Muscle of arm (tissue), 1 donor: ENCODE measurements at regions not wholly inside any gene's neighbourhood (a gene's known extent, or its start where the extent isn't known, plus 50 kb on each side); places are given as distances from the start of the nearest gene placed in this dataset.
"Not testable (repeated sequence)": the region's sequence is repeated elsewhere in the genome, so short reads cannot be mapped to it uniquely, and the experiment has no call there.

Experiments used
- DNase-seq: peaks from one replicate; pipeline ENCODE4 v3.0.0-alpha.2; 2013

GRCh38 chr2:22110244-22110651 is 986.5 kb downstream of the TDRD15 start:
- DNase-seq = no peak

DNA sequence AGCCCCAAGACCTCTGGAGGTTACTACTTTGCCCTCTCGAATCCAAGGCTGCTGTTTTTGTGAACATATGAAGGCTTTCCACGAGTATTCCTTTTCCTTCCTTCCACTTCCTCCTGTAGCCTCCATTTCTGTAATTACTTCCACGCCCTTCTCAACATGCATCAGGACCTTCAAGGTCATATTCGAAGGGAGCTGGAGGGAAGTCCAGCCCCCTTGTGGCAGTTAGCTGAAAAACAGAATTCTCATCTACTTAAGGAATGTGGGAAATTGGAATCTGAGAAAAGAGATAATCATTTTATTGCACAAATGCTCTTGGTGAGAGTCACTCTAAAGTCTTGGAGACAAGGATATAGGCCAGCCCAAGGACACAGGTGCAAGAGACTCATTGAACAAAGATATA is 1000.2 kb downstream of the TDRD15 start:
- no peak for DNase-seq

DNA sequence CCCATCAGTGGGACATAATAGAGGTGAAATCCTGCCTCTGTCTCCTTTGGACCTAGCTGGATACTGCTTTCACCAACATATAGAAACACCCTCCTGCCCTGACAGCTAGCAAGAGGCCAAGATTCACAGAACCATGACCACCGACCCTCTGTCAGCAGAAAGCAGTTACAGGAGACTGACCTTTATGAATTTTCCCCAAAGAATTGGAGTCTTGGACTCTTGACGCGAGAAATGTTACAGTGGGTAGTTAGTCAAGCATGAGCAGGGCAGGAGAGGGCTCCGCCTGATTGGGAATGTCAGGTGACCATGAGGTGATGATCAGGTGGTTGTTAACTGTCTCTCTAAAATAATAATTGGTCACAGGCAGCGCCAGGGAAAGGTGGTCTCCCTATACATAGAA is 1002.3 kb downstream of the TDRD15 start:
- no peak for DNase-seq

DNA sequence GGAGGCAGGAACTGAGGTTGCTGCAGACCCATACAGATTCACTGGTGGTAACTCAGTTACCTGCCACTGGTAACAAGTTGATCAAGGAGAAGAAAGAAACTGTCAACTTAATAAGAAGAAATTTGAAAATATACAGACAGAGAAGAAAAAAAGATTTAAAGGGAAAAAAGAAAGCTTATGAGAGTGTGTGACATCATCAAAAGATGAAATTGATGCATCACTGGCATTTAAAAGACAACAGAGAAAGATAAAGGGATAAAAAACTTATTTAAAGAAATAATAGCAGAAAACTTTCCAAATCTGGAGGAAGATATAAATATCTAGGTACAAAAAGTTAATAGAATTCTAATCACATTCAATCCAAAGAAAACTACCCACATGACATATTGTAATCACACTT is 1003.2 kb downstream of the TDRD15 start:
- DNase-seq = no peak

DNA sequence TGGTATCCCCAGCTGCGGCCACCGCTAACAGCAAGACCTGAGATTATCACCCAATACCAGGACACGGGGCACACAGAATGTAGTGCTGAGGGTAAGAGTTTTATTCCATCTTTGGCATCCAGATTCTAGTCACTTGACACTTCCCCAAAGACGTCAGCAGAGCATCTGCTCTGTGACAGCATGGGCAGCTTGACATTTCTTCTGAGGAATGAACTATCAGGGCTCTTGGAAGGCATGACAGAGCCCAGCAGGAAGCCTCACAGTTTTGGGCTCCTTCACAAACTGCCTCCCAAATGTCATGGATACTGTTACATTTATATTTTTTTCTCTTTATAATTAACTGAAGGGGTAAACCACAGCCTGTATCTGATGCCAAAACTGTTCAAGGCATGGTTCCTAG is 1010.7 kb downstream of the TDRD15 start:
- no peak for DNase-seq

DNA sequence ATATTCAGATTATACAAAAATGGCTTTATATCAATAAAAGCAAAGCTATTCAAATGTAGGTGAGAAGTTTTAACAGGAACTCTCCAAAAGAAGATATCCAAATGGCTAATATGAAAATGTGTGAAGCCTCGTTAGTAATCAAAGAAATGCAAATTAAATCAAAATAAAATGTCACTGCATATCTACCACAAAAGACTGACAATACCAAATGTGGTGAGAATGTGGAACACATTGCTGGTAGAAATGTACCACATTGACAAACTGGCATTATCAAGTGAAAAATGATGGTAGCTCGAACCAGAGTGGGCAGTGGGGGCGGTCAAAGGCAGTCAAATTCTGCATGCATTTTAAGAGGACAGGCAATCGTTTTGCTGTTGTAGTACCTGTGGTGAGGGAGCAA is 1012.7 kb downstream of the TDRD15 start:
- no peak for DNase-seq

GRCh38 chr2:22143840-22144239 is 1020.1 kb downstream of the TDRD15 start:
- DNase-seq = no peak

GRCh38 chr2:22153931-22154613 is 1030.3 kb downstream of the TDRD15 start:
- no peak for DNase-seq

DNA sequence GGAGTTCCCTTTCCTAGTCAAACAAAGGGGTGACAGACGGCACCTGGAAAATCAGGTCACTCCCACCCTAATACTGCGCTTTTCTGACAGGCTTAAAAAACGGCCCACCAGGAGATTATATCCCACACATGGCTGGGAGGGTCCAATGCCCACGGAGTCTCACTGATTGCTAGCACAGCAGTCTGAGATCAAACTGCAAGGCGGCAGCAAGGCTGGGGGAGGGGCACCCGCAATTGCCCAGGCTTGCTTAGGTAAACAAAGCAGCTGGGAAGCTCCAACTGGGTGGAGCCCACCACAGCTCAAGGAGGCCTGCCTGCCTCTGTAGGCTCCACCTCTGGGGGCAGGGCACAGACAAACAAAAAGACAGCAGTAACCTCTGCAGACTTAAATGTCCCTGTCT is 1032.9 kb downstream of the TDRD15 start:
- DNase-seq = not testable (repeated sequence)

GRCh38 chr2:22167256-22167655 is 1043.5 kb downstream of the TDRD15 start:
- no peak for DNase-seq

- no peak for DNase-seq
Measured at GRCh38 chr2:22175003-22175402, 1051.2 kb downstream of the TDRD15 start.

DNA sequence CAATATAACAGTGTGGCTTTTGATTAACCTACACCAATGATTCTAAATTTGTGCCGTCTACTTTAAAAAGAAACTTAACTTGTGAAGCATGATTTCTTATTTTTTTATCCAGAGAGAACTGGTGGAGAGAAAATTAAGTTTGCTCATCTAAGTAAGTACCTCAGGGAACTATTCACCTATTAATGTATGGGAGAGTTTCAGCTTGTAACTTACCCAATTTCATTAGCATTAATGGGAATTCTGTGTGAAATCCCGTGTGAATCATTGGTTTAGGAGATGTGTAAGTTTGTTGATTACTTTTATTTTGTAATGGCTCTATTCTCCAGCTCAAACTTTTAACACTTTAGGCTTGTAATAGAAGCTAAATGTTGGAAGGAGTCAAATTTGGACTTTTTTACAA is 1061.5 kb downstream of the TDRD15 start:
- DNase-seq = no peak

GRCh38 chr2:22186261-22186828 is 1062.6 kb downstream of the TDRD15 start:
- DNase-seq = not testable (repeated sequence)

DNA sequence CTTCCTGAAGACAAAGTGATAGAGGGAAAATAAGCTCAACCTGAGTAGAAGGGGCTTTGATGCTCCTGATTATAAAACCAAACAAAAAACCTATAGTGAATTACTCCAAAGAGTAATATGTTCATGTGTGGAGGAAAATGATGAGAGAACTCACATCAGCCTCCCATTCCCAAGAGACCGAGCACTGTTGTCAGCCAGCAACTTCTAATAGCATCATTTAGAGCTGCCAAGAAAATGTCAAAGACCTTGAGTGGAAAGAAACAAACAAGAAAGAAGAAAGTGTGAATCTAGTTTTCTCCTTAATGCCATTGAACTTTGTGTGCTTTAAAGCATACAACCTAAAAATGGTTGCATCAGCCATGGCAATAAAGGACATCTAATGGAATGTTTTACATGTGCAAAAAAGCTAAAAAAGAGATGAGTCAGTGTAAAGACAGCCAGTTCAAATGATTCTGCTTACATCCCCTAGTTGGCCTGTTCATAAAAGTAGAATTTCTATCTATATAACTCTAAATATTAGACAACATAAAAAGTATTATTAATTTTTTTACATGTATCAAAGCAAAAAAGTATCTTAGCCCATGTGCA is 1066.2 kb downstream of the TDRD15 start:
- no peak for DNase-seq

GRCh38 chr2:22194218-22194617 is 1070.5 kb downstream of the TDRD15 start:
- DNase-seq = no peak

GRCh38 chr2:22196806-22197205 is 1073.0 kb downstream of the TDRD15 start:
- no peak for DNase-seq

DNA sequence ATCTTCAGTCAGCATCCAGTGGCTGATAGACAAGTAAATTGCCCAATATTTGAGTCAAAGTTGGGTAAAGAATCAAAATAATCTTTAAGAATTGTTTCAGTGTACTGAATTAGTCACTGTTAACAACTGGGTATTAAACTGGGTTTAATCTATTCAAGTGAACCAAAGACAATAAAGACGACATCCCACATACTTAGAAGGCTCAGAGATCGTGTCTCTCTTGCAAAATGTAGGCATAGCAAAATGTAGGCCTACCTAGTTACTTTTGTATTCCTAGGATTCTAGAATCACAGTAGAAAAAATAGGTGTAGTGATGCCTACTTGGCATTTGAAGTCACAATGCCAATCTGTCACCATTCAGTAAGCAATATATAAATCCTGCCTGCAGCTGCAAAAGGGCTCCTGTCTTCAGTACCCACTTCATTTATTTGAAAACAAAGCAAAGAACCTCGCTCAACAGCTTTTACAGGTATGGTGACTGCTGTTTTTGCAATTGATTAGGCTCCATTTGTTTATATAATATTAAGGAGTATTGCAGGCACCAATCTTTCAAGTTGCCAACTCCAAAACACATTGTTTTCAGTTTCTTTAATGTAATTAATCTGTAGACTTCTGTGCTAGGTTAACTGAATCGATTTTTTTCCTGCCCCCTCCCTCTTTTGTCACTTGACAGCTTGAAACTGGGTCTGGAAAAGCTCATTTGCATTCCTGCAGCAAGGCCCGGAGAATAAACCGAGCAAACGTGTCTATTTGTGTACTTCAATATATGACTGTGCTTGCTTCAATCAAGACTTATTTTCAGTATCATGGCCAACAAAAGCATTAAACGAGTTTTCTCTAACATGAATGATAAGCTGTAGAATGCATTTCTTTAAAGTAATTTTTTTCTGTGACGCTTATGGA is 1074.9 kb downstream of the TDRD15 start:
- DNase-seq = no peak

- no peak for DNase-seq
Measured at GRCh38 chr2:22199994-22200393, 1076.2 kb downstream of the TDRD15 start.

DNA sequence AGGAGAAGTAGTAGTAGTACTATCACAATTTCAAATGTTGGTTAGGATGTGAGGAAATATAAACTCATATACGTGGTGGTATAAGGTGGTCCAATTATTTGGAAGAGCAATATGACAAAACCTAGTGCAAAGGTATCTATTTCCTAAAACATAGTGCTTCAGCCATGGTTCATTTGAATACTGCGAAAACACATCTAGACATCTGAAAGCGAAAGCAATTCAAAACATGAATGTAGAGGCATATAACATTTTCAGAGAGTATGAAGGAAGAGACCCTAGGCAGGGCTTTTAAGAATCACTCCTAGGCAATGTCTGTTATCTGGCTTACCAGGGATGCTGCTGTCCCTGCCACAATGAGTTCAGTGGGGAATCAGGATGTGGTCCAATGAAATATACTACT is 1085.8 kb downstream of the TDRD15 start:
- DNase-seq = no peak

DNA sequence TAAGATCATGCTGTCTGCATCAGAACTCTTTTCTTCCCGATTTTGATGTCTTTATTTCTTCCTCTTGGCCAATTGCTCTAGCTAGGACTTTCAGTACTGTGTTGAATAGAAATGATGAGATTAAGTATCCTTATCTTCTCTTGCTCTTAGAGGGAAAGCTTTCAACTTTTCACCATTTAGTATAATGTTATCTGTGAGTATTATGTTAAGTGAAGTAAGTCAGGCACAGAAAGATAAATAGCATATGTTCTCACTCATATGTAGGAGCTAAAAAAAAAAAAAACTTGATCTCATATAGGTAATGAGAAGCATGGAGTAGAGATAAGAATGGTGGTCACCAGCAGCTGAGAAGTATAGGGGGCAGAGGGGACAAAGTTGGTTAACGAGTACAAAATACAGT is 1089.5 kb downstream of the TDRD15 start:
- DNase-seq = no peak

- no peak for DNase-seq
Measured at GRCh38 chr2:22215517-22215916, 1091.7 kb downstream of the TDRD15 start.

DNA sequence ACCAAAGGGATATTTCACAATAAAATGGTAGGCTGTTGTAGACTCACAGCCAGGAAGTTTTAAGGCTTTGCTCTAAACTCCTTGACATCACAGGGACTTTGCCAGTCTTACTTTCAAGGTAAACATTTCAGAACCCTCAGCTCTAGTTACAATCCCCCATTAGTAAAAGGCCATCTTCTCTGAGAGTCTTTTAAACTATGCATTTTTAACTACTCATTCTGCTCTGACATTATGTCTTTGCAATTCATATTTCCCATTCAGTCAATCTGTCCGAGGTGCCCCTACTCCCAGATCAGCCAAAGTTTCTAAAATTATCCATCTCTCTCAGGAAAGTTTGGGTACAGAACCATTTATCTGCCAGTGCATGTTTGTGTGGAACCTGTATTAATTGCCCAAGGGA is 1094.1 kb downstream of the TDRD15 start:
- no peak for DNase-seq

- no peak for DNase-seq
Measured at GRCh38 chr2:22221006-22221405, 1097.2 kb downstream of the TDRD15 start.
